ENCODE measurements at regions not wholly inside any gene's neighbourhood (a gene's known extent, or its start where the extent isn't known, plus 50 kb on each side); places are given as distances from the start of the nearest gene placed in this dataset.

DNA sequence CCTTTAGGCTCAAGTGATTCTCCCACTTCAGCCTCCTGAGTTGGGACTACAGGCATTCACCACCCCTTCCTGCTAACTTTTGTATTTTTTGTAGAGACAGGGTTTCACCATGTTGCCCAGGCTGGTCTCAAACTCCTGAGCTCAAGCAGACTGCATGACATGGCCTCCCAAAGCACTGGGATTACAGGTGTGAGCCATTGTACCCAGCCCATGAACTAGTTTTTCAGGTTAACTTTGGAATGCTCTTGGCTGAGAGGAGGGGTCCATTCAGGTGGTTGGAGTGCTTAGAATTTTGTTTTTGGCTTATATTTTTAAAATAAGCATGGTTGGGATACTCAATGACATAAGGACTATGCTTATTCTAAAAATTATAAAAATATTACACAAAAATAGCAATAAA is 355.7 kb upstream of the MAGEB16 start:
- TF ChIP-seq POLR2A (IDR thresholded peaks at IDR 0.05) = no peak
- TF ChIP-seq, protein P1, sequence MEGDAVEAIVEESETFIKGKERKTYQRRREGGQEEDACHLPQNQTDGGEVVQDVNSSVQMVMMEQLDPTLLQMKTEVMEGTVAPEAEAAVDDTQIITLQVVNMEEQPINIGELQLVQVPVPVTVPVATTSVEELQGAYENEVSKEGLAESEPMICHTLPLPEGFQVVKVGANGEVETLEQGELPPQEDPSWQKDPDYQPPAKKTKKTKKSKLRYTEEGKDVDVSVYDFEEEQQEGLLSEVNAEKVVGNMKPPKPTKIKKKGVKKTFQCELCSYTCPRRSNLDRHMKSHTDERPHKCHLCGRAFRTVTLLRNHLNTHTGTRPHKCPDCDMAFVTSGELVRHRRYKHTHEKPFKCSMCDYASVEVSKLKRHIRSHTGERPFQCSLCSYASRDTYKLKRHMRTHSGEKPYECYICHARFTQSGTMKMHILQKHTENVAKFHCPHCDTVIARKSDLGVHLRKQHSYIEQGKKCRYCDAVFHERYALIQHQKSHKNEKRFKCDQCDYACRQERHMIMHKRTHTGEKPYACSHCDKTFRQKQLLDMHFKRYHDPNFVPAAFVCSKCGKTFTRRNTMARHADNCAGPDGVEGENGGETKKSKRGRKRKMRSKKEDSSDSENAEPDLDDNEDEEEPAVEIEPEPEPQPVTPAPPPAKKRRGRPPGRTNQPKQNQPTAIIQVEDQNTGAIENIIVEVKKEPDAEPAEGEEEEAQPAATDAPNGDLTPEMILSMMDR (IDR thresholded peaks at IDR 0.05) = no peak

Measured in adrenal gland (tissue), 5 donors.